ENCODE measurements at regions not wholly inside any gene's neighbourhood (a gene's known extent, or its start where the extent isn't known, plus 50 kb on each side); places are given as distances from the start of the nearest gene placed in this dataset.

GRCh38 chr1:87242445-87243185 lies 86.1 kb upstream of the LMO4 start:
- no peak overlapping the region for H3K27ac ChIP-seq
- no peaks in the 10 kb centered on the region for H3K27me3 ChIP-seq
- no peaks in the 10 kb centered on the region for H3K9me3 ChIP-seq
- H3K4me1 ChIP-seq (ENCODE audit: control insufficient read depth in 1 of 2, insufficient read depth in 1 of 2, low read depth in 1 of 2, low read length in 1 of 2) = no peaks in the 10 kb centered on the region
- H3K36me3 ChIP-seq = no peaks in the 10 kb centered on the region
- TF ChIP-seq CTCF (IDR thresholded peaks at IDR 0.05) = no peak
- no peak overlapping the region for H3K4me3 ChIP-seq (ENCODE audit: low read depth in 1 of 2, low read length in 1 of 2)

- no peak for TF ChIP-seq CTCF (IDR thresholded peaks at IDR 0.05)
- H3K9me3 ChIP-seq = no peaks in the 10 kb centered on the region
- H3K27ac ChIP-seq = no peak overlapping the region
- H3K36me3 ChIP-seq = no peaks in the 10 kb centered on the region
- no peaks in the 10 kb centered on the region for H3K4me1 ChIP-seq (ENCODE audit: control insufficient read depth in 1 of 2, insufficient read depth in 1 of 2, low read depth in 1 of 2, low read length in 1 of 2)
- no peak overlapping the region for H3K4me3 ChIP-seq (ENCODE audit: low read depth in 1 of 2, low read length in 1 of 2)
- no peaks in the 10 kb centered on the region for H3K27me3 ChIP-seq
Observed at GRCh38 chr1:87243573-87243972, 85.1 kb upstream of the LMO4 start.

GRCh38 chr1:87246436-87246835 lies 82.2 kb upstream of the LMO4 start:
- H3K9me3 ChIP-seq = no peaks in the 10 kb centered on the region

GRCh38 chr1:87249803-87250202 lies 78.9 kb upstream of the LMO4 start:
- no peaks in the 10 kb centered on the region for H3K36me3 ChIP-seq
- H3K9me3 ChIP-seq = no peaks in the 10 kb centered on the region
- H3K4me3 ChIP-seq (ENCODE audit: low read depth in 1 of 2, low read length in 1 of 2) = no peak overlapping the region
- H3K27ac ChIP-seq = no peak overlapping the region
- no peaks in the 10 kb centered on the region for H3K4me1 ChIP-seq (ENCODE audit: control insufficient read depth in 1 of 2, insufficient read depth in 1 of 2, low read depth in 1 of 2, low read length in 1 of 2)
- no peak for TF ChIP-seq CTCF (IDR thresholded peaks at IDR 0.05)
- H3K27me3 ChIP-seq = no peaks in the 10 kb centered on the region

More at GRCh38 chr1:87246436-87246835, 82.2 kb upstream of the LMO4 start:
- H3K27ac ChIP-seq = no peak overlapping the region
- no peak overlapping the region for H3K4me3 ChIP-seq (ENCODE audit: low read depth in 1 of 2, low read length in 1 of 2)
- no peak for TF ChIP-seq CTCF (IDR thresholded peaks at IDR 0.05)
- H3K27me3 ChIP-seq = no peaks in the 10 kb centered on the region
- H3K4me1 ChIP-seq (ENCODE audit: control insufficient read depth in 1 of 2, insufficient read depth in 1 of 2, low read depth in 1 of 2, low read length in 1 of 2) = no peaks in the 10 kb centered on the region
- H3K36me3 ChIP-seq = no peaks in the 10 kb centered on the region

GRCh38 chr1:87250336-87250735 lies 78.3 kb upstream of the LMO4 start:
- no peaks in the 10 kb centered on the region for H3K36me3 ChIP-seq
- TF ChIP-seq CTCF (IDR thresholded peaks at IDR 0.05) = no peak
- H3K4me1 ChIP-seq (ENCODE audit: control insufficient read depth in 1 of 2, insufficient read depth in 1 of 2, low read depth in 1 of 2, low read length in 1 of 2) = no peaks in the 10 kb centered on the region
- no peak overlapping the region for H3K27ac ChIP-seq
- no peak overlapping the region for H3K4me3 ChIP-seq (ENCODE audit: low read depth in 1 of 2, low read length in 1 of 2)
- H3K27me3 ChIP-seq = no peaks in the 10 kb centered on the region
- no peaks in the 10 kb centered on the region for H3K9me3 ChIP-seq
